Effector memory CD8-positive, alpha-beta T cell (primary cell): ENCODE measurements at regions not wholly inside any gene's neighbourhood (a gene's known extent, or its start where the extent isn't known, plus 50 kb on each side); places are given as distances from the start of the nearest gene placed in this dataset.
"Not testable (repeated sequence)": the region's sequence is repeated elsewhere in the genome, so short reads cannot be mapped to it uniquely, and the experiment has no call there.

ENCODE experiments used
- ATAC-seq: fragments of 150-1000 bp; cut with Tn5 transposase; replicated peaks from 2 replicates; pipeline ENCODE4 v1.10.0; 2021; ENCODE audit warnings: mild to moderate bottlenecking, moderate library complexity
- DNase-seq, 3 experiments: peaks; one replicate each; pipeline ENCODE4 v3.0.0; 2021
- H3K27ac Mint-ChIP-seq, 2 donors: one replicate each; pipeline ENCODE4 v1.8.0; 2022; ENCODE audit warnings: mild to moderate bottlenecking in 2 of 2, mixed read lengths in 2 of 2, moderate library complexity in 2 of 2
- H3K27me3 Mint-ChIP-seq, 2 donors: one replicate each; pipeline ENCODE4 v1.8.0; 2022; ENCODE audit warnings: mixed read lengths in 2 of 2
- H3K36me3 Mint-ChIP-seq: one replicate; pipeline ENCODE4 v1.8.0; 2022; ENCODE audit warnings: mild to moderate bottlenecking, moderate library complexity, mixed read lengths; ENCODE audit not compliant: insufficient read depth
- H3K4me1 Mint-ChIP-seq, 2 donors: one replicate each; pipeline ENCODE4 v1.8.0; 2022; ENCODE audit warnings: low read depth in 2 of 2, mixed read lengths in 2 of 2
- H3K4me3 Mint-ChIP-seq, 2 donors: one replicate each; pipeline ENCODE4 v1.8.0; 2022; ENCODE audit warnings: mild to moderate bottlenecking in 2 of 2, mixed read lengths in 2 of 2, moderate library complexity in 2 of 2
- H3K9me3 Mint-ChIP-seq, 2 donors: one replicate each; pipeline ENCODE4 v1.8.0; 2022; ENCODE audit warnings: mixed read lengths in 2 of 2

DNA sequence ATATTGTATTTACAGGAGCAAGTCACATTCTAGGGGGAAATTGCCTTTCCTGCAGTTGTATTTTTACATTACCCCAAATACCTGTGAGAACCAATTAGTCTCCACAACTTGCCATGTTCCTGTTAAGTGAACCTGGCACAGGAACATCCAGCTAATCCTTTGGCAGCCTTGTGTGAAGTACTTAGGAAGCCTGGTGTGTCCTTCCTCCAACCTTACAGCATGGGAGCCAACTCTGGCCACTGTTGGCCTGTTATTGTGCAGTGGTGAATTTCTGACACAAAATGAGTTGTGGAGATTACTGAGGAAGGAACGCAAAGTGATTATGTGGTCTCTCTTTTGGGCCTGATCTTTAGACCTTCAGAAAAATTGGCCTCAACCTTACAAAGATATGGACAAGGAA is 238.0 kb upstream of the PITX2 start:
- ATAC-seq: no peak
- no peaks in the 10 kb centered on the region for H3K4me1 Mint-ChIP-seq
- no peaks in the 10 kb centered on the region for H3K27me3 Mint-ChIP-seq
- no peak for DNase-seq
- no peak overlapping the region for H3K27ac Mint-ChIP-seq
- H3K36me3 Mint-ChIP-seq: no peaks in the 10 kb centered on the region
- peaks cover 0 to 1% of the 10 kb centered on the region in 2 donors for H3K9me3 Mint-ChIP-seq
- no peak overlapping the region for H3K4me3 Mint-ChIP-seq

DNA sequence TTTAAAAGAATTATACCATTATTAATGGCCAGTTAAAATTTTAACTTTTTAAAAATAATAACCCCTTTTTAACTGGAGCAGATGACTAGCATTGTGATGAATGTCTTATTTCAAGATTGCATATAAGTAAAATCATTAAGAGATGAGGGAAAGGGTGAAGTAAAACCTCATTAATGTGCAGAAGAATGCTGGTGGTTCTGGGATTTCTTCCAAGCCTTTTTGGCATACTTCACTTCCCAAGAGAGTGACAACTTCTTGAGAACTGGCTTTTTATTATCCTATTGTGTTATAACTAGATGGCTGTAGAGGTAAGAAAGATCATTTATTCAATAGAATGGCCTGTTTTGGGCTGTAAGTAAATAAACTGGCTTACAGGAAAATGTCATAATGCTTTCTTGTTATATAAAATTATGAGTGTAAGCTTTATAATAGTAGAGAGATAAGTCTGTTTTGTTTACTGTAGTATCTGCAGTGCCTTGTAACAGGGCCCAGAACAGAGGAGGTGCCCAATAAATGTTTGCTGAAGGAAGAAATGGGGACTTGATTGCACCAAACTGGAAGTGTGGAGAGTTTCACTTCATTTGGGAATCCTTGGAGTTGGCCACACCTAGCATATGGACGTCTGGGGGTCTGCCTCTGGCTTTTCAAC is 242.9 kb upstream of the PITX2 start:
- Mint-ChIP-seq H3K4me3 (no peak overlapping the region), H3K27ac (no peak overlapping the region), H3K4me1 (no peaks in the 10 kb centered on the region), H3K27me3 (no peaks in the 10 kb centered on the region), H3K36me3 (no peaks in the 10 kb centered on the region), H3K9me3 (no peaks in the 10 kb centered on the region)
- DNase-seq (no peak), ATAC-seq (no peak)

- no peaks in the 10 kb centered on the region for H3K27me3 Mint-ChIP-seq
- DNase-seq: no peak
- H3K27ac Mint-ChIP-seq: no peak overlapping the region
- H3K4me3 Mint-ChIP-seq: no peak overlapping the region
- no peaks in the 10 kb centered on the region for H3K36me3 Mint-ChIP-seq
- H3K9me3 Mint-ChIP-seq: no peaks in the 10 kb centered on the region
- no peaks in the 10 kb centered on the region for H3K4me1 Mint-ChIP-seq
- ATAC-seq: no peak
These were observed 244.5 kb upstream of the PITX2 start for GRCh38 chr4:110867251-110867960.

DNA sequence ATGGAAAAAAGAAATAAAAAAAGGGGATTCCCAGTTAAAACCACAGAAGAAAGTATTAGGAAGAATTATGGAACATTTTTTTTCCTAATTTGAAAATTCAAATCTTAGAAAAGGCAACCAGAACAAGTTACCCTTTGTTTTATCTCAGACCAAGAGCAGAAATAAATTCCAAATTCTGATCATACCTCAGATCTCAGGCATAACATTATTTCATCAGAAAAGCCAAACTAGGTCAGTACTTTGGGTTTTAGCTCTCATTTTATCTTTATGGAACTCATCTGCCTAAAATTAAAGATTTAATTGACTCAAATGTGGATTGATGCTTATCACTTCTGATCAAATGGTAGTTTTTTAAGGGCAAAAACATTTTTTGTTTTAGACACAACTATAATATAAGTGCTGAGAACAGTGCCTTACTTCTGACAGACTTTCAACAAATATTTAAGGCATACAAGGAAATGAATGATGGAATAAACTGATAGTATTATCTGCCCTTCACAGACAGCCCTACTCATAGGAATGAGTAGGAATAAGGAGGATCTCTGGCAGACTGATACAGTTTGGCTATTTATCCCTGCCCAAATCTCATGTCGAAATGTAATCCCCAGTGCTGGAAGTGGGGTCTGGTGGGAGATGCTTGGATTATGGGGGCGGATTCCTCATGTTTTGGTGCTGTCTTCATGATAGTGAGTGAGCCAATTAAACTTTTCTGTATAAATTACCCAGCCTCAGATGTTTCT is 245.3 kb upstream of the PITX2 start:
- no peaks in the 10 kb centered on the region for H3K27me3 Mint-ChIP-seq
- ATAC-seq (no peak), DNase-seq (no peak)
- no peaks in the 10 kb centered on the region for H3K36me3 Mint-ChIP-seq
- H3K4me3 Mint-ChIP-seq: no peak overlapping the region
- no peak overlapping the region for H3K27ac Mint-ChIP-seq
- no peaks in the 10 kb centered on the region for H3K4me1 Mint-ChIP-seq
- H3K9me3 Mint-ChIP-seq: no peaks in the 10 kb centered on the region

- DNase-seq: no peak
- H3K4me1 Mint-ChIP-seq: no peaks in the 10 kb centered on the region
- no peak overlapping the region for H3K4me3 Mint-ChIP-seq
- ATAC-seq: no peak
- no peaks in the 10 kb centered on the region for H3K9me3 Mint-ChIP-seq
- no peak overlapping the region for H3K27ac Mint-ChIP-seq
- no peaks in the 10 kb centered on the region for H3K36me3 Mint-ChIP-seq
- H3K27me3 Mint-ChIP-seq: no peaks in the 10 kb centered on the region
These were observed 246.2 kb upstream of the PITX2 start for GRCh38 chr4:110869114-110869513.

DNA sequence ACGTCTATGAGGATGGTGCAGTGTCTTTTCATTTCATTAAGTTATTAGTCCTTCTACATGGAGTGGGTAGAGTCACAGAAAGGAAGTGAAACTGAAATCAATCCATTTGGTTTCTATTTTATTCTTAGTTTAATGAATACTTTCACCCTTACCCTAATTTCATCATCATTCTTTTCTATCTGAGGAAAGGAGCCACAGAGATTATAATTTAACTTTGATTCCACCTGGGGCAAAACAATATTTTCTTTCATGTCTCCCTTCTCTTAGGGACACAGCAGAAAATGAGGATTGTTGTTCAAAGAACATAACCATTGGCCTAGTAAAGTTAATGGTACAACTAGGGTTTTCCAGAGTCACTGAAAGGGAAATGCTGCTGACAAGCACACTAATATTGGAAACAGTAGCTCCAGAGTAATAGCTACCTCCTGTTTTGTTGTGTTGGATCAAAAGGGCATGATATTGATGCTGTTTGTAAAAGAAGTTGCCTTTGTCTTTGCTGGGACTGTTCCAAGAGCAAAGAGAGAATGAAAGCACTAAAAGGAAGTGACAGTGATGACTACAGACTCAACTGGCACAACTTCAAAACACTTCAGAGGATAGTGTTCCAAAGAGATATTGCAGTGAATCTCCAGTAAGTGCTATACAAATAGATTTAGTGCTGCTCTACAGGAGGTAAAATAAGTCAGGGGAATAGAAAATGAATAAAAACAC is 247.1 kb upstream of the PITX2 start:
- DNase-seq: no peak
- no peaks in the 10 kb centered on the region for H3K4me1 Mint-ChIP-seq
- ATAC-seq: no peak
- H3K9me3 Mint-ChIP-seq: no peaks in the 10 kb centered on the region
- no peaks in the 10 kb centered on the region for H3K36me3 Mint-ChIP-seq
- H3K27me3 Mint-ChIP-seq: no peaks in the 10 kb centered on the region
- no peak overlapping the region for H3K27ac Mint-ChIP-seq
- no peak overlapping the region for H3K4me3 Mint-ChIP-seq

DNA sequence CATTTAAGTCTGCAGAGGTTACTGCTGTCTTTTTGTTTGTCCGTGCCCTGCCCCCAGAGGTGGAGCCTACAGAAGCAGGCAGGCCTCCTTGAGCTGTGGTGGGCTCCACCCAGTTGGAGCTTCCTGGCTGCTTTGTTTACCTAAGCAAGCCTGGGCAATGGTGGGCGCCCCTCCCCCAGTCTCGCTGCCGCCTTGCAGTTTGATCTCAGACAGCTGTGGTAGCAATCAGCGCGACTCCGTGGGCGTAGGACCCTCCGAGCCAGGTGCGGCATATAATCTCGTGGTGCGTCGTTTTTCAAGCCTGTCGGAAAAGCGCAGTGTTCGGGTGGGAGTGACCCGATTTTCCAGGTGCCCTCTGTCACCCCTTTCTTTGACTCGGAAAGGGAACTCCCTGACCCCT is 253.3 kb upstream of the PITX2 start:
- H3K4me3 Mint-ChIP-seq, H3K27ac Mint-ChIP-seq, H3K36me3 Mint-ChIP-seq, DNase-seq, H3K4me1 Mint-ChIP-seq, ATAC-seq, H3K9me3 Mint-ChIP-seq, H3K27me3 Mint-ChIP-seq: not testable (repeated sequence)

DNA sequence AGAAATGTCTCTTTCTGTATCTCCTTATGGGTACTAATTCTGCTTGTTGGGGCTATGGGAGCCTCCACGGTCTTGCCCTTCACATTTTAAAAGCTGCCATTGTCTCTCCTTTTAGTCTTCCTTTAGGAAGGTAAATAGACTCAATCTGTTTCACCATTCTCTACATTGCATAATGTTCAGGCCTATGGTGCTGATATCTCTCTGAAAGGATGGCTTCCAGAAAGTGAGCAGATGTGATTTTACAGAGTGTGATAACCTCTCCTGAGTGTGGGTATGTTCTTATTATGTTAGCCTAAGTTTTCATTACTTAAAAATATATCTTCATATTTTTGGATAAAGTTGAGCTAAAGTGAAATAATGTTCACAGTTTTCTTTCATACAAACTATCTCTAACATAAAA is 254.0 kb upstream of the PITX2 start:
- Mint-ChIP-seq H3K36me3 (no peaks in the 10 kb centered on the region), H3K4me3 (no peak overlapping the region), H3K27me3 (no peaks in the 10 kb centered on the region), H3K4me1 (no peaks in the 10 kb centered on the region), H3K27ac (no peak overlapping the region), H3K9me3 (peaks cover 8 to 9% of the 10 kb centered on the region in 2 donors)
- no peak for ATAC-seq
- DNase-seq: no peak

DNA sequence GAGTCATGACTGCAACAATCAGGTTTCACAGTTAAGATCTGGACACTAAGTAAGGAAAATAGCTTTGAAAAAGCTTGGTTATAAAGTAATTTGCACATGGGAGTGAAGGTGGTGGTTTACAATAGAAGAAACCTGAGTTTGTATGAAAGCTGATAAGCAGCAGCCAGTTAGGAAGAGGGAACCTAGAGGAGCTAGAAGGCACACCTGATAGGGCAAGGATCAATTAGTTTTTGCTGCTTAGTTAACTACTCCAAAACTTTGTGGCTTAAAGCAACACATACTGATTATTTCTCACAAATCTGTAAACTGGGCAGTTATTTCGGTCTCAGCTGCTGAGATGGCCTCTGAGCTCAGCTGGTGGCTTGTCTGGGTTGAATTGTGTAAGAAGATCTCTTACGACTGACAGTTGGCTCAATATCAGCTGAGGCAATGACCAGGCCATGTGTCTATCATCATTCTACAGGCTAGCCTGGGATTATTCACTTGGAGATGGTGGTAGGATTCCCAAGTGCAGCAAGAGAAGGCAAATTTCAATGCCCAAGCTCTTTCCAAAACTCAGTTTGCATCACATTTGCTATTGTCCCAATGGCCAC is 255.0 kb upstream of the PITX2 start:
- Mint-ChIP-seq H3K27ac (no peak overlapping the region), H3K4me1 (no peaks in the 10 kb centered on the region), H3K27me3 (no peaks in the 10 kb centered on the region), H3K9me3 (peaks cover 8 to 9% of the 10 kb centered on the region in 2 donors), H3K4me3 (no peak overlapping the region), H3K36me3 (no peaks in the 10 kb centered on the region)
- DNase-seq: no peak
- ATAC-seq: no peak

- H3K4me1 Mint-ChIP-seq: no peaks in the 10 kb centered on the region
These were observed 255.5 kb upstream of the PITX2 start for GRCh38 chr4:110878413-110878812.

DNA sequence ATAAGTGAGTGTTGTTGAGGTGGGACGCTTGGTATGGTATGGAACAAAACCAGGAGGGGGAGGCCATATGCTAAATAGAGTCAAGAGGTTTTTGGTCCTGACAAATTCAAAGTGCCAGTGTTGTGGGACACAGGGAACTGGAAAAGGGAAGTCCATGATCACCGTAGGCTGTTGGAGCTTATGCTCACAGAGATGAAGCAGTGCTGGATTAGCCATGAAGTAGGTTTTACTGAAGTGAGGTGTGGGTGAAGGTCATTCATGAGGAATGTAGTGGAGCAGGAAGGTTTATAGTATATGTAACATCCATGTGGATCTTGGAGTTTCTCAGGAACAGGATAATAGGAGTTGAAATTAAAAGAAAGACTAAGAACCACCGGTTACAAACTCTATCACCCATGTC is 256.1 kb upstream of the PITX2 start:
- H3K27ac Mint-ChIP-seq: no peak overlapping the region
- ATAC-seq (no peak), DNase-seq (no peak)
- no peaks in the 10 kb centered on the region for H3K27me3 Mint-ChIP-seq
- peaks cover 8 to 9% of the 10 kb centered on the region in 2 donors for H3K9me3 Mint-ChIP-seq
- H3K4me3 Mint-ChIP-seq: no peak overlapping the region
- H3K36me3 Mint-ChIP-seq: no peaks in the 10 kb centered on the region
- H3K4me1 Mint-ChIP-seq: no peaks in the 10 kb centered on the region

More at GRCh38 chr4:110878413-110878812, 255.5 kb upstream of the PITX2 start:
- ATAC-seq: no peak
- H3K4me3 Mint-ChIP-seq: no peak overlapping the region
- no peaks in the 10 kb centered on the region for H3K27me3 Mint-ChIP-seq
- peaks cover 8 to 9% of the 10 kb centered on the region in 2 donors for H3K9me3 Mint-ChIP-seq
- no peak overlapping the region for H3K27ac Mint-ChIP-seq
- no peak for DNase-seq
- no peaks in the 10 kb centered on the region for H3K36me3 Mint-ChIP-seq

DNA sequence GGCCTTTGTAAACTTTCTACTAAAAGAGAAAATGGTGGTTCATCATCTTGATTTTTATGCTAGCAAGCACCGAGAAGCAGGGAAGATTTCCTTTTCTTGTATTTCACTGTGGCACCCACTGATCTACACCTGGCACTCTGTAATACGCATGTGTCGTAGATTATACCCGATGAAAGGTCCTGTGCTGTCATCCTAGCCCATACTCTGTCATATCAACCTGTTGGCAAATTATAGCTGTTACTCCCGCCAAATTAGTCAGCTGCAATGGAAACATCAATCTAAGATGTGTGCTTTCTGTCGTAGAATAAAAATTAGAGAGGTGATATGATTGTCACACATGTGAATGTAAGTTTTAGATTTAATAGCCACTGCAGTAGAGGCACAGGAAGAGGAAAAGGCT is 263.4 kb upstream of the PITX2 start:
- Mint-ChIP-seq H3K4me1 (no peaks in the 10 kb centered on the region), H3K36me3 (no peaks in the 10 kb centered on the region), H3K9me3 (peaks cover 6% of the 10 kb centered on the region in 2 donors), H3K27me3 (no peaks in the 10 kb centered on the region), H3K27ac (no peak overlapping the region), H3K4me3 (no peak overlapping the region)
- DNase-seq: no peak
- ATAC-seq: no peak

- H3K4me1 Mint-ChIP-seq: no peaks in the 10 kb centered on the region
- H3K27me3 Mint-ChIP-seq: no peaks in the 10 kb centered on the region
- ATAC-seq: no peak
- no peak overlapping the region for H3K4me3 Mint-ChIP-seq
- peaks cover 7% of the 10 kb centered on the region in 2 donors for H3K9me3 Mint-ChIP-seq
- no peak overlapping the region for H3K27ac Mint-ChIP-seq
- no peaks in the 10 kb centered on the region for H3K36me3 Mint-ChIP-seq
- no peak for DNase-seq
These were observed 264.0 kb upstream of the PITX2 start for GRCh38 chr4:110886856-110887255.
